Glomerular visceral epithelial cell (primary cell): ENCODE measurements at regions not wholly inside any gene's neighbourhood (a gene's known extent, or its start where the extent isn't known, plus 50 kb on each side); places are given as distances from the start of the nearest gene placed in this dataset.
A peak's percentile ranks its signal among the peaks of the same experiment; 100 is the strongest.

Source experiments
- DNase-seq: peaks from one replicate; pipeline ENCODE4 v3.0.0-alpha.2; 2016; ENCODE audit errors: extremely low spot score

DNA sequence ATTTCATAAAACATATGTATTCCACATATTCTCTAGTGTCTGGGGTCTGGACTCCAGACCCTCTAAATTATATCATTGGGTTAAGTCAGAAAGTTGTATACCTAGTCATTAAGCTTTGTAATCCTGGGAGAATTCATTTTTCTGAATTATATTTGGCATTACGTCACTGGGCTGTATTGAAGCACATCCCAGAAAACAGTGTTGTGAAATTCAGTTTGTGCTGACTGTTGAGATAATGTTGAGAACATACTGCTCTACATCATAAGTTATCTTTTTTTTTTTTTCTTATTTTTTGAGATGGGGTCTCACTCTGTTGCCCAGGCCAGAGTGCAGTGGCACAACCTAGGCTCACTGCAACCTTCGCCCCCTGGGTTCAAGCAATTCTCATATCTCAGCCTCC lies 153.1 kb upstream of the STT3B start:
- DNase-seq, result no peak

DNA sequence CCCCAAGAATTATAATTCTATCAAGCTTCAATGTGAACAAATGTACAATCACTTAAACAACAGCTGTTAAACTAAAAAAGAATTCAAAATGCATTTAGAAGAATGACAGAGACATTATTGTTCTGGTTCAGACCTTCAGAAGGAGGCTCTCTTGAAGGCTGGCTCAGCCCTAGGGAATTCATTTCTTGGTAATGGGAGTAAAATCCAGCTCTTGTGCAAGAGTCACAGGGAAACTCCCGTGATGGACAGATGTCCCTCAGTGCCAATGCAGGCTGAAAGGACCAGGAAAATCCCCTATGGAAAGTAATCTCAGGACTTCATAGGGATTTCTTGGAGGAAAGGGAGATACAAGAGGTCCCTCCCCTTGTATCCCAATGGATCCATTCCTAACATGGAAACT lies 149.9 kb upstream of the STT3B start:
- no peak for DNase-seq

DNA sequence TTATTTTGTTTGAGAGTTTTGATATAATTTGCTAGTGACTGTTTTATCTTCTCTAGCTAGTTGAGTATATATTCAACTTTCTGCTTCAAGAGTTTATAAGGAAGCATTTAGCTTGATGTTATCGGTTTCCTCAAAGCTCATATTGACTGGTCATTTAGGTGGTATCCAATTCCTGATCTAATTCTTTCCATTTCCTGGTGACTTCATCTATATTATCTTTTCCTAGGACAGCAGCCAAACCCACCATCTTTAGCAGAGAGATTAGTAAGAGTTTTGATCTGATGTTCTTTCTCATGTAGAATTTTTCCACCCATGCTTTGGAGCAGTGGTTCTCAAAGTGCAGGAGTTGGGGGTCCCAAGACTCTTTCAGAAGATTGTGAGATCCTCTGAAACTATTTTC lies 148.6 kb upstream of the STT3B start:
- no peak for DNase-seq

DNA sequence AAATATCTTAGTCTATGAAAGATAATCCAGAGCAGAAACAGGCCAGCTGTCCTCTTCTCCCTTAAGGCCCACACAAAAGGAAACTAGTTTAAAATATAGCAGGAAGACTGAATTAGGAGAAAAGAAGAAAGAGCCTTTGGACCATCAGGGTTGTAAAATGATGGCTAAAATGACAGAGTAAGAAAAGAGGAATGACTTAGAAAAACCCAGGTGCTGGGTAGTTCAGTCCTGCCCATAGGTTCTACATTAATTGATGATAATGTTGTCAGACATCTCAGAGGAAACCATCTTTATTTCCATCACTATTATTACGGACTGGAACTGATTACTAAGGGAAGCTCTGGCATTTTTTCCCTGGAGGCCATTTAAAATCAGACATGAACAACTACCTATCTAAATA lies 142.8 kb upstream of the STT3B start:
- DNase-seq, result no peak

DNA sequence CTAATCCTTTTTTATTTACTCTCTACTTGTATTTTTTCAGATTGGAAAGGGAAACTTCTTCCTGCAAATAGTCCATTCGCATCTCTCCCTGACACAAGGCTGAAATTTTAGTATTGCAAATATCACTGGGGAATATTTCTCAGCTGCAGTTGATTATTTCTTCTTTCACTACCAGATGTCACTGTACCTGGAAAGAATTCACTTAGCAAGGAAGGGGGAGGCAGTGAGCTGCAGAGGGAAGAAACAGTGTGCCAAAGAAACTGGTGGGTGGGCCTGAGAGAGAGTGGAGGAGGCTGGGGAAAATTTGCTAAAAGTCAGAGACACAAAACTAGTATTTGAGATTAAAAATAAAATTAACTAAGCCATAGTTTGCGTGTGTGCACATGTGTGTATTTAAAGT lies 142.3 kb upstream of the STT3B start:
- DNase-seq, result no peak

DNA sequence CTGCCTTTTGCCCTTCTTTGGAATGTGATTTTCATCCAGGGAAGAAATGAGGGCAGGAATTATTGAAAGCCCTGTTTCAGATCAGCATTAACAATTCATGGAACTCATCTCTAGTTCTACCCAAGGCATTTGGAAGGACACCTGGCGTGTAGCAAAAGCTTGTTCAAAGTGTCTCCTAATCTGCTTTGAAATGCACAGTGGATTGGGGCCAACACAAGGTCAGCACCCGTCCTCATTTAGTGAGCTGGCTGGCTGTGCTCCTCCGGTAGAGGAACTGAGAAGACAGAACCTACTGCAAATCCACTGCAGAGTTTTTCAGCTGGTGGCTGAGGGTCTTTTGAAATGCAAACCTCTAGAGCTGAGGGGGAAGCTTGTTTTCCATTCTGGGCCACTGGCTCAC lies 141.6 kb upstream of the STT3B start:
- no peak for DNase-seq

DNA sequence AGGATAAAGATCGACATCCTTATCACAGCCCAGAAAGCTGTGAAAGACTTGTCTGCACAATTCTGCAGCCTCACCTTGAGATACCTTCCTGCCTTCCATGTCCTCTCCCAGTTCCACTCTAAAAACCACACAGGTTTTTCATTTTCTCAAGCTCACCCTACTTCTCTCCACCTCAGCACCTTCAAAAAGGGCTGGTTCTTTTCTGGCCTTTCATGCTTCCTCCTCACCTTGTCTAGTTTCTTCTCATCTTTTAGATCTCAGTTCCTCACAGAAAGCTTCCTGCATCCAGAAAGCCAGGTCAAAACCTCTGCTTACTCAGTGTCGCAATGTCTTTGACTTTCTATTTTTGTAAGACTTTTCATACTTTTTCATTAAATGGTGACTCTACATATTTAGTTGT lies 140.2 kb upstream of the STT3B start:
- DNase-seq, result no peak

DNA sequence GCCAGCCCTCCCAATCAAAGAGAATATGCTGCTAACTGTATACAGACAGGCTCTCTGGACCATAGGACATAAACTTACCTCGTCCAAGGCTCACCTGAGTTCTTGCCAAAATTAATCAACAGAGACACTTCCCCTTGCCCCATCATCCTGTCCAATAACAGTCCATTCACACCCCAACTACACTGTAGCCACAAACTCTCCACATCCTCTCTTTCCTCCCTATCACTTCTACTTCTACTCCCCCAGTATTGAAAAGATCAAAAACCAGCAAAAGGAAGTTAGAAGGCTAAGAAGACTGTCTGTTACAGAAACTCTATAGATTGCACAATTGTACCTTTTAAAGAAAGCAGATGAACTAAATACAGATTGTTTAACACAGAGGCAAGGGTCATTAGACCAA lies 133.5 kb upstream of the STT3B start:
- no peak for DNase-seq

DNA sequence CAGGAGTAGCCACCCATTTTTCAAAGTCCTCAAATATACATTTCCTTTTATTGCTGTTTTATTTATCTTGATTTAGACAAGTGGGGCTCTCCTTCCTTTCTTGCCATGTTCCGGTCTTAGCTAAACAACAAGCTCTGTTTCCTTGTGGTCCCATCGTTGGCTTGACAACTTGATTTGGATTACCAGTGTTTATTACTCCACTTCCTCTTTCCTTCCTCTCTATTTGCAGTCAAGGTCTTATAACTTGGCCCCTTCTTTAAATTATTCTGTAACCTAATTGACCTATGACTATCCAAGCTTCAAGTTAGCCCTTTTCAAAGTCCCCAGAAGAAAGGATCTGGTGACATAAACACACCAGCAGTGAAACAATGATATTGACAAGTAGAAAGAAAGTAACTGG lies 130.6 kb upstream of the STT3B start:
- no peak for DNase-seq

DNA sequence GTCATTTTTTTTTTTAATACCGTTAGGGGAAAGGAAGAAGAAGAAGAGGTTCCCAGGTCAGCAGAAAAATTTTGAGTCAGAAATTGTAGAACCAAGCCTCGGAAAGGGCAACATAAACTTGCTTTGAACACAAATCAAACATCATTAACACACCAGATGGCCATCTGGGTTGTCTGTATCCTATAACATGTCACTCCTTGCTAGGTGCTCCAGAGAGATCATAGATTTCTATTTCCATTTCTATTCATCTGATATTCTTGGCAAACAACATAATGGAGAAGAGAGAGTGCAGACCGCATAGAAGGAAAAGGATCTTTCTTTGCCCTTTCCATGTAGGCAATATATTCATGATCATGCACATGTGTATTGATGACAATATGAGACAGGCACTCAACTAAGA lies 129.5 kb upstream of the STT3B start:
- no peak for DNase-seq

DNA sequence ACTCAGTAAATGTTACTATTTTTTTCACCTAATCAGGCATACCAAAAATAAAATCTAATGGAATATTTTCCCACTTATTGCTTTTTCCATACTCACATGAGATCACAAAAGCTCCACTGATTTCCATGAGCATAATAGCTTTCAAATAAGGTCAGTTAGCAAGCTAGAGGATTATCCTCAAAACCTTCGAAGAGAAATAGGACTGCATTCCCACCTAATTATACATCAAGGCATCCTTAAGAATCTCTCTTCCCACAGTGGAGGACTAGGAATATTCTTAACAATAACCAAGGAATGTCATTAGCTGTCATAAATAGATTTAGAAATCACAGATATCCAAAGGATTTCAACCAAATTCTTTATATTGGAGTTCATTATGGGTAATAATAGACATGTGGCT lies 127.9 kb upstream of the STT3B start:
- DNase-seq, result no peak

DNA sequence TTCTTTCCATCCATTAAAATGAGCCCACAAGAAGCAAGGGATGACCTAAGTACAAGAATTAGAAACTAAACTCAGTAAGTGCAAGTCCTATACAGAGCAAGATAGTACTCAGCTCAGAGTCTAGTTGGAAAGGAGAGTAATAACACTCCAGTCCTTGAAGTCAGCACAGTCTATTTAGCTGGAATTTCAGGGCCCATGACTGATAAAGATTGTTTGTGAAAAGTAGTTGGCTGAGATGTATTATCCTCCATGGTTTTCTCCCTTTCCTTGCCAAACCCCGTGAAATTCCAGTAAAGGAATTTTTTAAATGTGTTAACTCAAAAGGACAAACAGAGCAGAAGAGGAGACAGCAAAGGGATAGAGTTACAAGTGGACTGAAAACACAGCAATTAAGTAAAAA lies 127.2 kb upstream of the STT3B start:
- no peak for DNase-seq

DNA sequence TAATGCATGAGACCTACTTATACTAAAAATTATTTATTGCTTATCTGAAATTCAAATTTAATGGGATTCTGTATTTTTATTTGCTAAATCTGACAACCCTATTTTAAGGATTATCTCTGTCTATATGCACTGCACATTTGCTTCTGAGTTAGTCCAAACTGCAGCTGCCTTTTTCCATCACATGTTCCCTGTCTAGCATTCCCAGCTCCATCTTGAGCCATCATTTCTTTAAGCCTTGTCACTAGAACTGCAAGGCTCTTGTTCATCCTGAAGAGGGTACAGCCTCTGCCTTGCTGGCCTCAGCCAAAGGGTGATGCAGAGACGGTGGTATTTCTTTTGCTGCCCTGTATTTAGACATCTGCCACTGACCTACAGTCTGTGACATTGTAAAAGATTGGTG lies 125.8 kb upstream of the STT3B start:
- DNase-seq, result no peak

DNA sequence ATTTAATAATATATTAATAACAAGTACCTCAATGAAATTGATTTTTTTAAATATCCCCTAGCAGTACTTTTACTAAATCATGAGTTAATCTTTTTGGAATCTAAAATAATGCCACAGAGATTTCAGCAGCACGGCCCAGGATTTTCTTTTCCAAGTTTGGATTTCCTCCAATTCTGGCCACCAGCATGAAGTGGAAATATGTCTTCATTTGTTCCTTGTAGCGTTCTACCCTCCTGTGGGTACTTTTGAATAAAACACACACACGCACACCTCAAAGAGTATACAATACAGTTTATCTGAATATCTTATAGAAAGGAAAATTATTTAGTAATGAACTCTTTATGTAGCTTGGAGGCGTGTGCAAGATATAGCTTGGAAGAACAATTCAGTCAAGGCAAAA lies 125.1 kb upstream of the STT3B start:
- DNase-seq, result peak; percentile 6

DNA sequence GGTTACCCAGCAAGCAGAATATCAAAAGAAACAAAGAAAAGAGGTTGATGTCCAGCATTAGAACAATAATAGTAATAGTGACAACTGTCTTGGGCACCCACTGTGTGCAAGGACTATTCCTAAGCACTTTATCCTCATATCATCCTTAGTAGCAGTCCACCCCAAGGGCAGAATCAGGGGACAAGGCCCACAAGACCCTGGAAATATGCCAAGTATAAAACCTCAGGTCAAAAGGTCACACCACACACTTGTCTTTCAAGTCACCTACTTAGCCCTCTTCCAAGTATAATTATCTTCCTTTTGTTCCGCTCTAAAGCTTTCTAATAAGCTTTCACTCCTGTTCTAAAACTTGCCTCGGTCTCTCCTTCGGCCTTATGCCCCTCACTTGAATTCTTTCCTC lies 124.0 kb upstream of the STT3B start:
- peak; percentile 26 for DNase-seq

DNA sequence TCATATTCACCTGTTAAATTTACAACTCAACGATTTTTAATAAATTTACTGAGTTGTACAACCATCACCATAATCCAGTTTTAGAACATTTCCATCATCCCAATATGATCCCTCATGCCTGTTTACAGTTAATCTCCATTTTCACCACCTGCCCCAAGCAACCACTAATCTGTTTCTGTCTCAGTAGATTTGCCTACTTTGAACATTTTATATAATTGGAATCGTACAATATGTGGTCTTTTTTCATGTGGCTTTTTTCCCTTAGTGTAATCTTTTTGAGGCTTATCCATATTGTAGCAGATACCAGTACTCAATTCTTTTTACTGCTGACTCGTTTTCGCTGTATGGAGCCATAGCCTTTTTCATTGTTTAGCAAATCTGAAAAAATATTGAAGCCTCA lies 123.3 kb upstream of the STT3B start:
- DNase-seq, result no peak

DNA sequence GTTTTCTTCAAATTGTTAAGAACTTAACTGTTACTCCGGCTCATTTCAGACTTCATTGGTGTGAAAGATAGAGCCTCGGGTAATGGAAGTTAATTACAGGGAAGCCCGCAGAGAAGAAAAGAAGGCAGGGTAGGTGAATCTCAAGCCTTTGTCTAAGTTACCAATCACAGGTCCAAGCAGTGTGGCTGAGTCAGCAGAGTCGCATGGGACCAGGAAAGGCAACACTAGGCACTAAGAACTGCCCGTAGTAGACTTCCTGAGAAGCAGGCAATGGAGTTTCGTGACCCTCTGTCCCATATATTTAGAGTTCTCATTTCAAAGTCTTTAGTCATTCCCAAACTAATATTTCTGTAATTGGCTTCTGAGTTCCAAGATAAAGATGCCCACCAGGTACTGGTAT lies 122.9 kb upstream of the STT3B start:
- DNase-seq, result no peak

DNA sequence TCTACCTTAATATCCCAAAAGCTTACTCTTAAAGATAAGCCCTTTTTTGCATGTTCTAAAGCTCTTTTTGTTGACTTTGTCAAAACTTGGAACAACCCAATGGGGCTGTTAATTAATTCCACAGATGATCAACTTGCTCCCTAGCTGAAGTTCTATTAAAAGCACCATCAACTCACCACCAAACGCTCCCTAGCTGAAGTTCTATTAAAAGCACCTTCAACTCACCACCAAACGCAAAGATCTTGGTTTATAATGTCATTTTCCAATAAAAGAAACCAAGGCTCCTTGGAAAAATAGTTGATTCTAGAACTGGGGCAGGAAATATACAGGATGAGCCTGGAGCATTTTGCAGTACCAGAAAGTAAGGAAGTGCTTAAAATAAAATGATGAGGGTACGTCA lies 122.3 kb upstream of the STT3B start:
- no peak for DNase-seq

DNA sequence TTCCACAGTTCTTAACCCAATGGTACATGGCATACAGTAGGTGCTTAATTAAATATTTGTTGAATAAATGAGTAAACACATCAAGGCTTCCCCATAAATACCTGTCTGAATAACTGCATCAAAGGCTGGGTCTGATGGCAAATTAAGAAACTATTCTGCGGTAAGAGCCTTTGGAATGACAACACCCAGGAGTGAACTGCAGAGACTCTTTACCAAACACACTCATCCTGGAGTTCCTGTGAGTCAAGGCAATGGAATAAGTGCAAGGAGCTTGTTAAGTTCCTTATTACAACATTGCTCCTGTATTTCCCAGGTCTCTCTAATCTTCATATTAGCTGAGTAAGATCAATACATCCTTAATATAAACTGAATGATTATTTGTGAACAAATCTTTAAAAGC lies 119.9 kb upstream of the STT3B start:
- no peak for DNase-seq

DNA sequence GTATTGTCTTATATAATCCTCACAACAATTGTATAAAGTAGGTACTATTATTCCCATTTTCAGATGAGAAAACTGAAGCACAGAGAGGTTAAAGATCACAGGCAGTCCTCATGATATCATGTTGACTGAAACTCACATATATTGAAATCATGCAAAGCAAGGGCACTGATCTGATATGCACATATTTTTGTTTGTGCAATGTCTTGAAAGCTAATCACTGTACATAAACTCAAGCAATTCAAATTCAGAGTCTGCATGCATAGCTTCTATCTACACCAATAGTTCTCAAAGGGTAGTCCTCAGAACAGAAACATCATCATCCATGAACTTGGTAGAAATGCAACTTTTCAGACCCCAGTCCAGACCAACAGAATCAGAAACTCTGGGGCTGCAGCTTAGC lies 119.2 kb upstream of the STT3B start:
- no peak for DNase-seq

DNA sequence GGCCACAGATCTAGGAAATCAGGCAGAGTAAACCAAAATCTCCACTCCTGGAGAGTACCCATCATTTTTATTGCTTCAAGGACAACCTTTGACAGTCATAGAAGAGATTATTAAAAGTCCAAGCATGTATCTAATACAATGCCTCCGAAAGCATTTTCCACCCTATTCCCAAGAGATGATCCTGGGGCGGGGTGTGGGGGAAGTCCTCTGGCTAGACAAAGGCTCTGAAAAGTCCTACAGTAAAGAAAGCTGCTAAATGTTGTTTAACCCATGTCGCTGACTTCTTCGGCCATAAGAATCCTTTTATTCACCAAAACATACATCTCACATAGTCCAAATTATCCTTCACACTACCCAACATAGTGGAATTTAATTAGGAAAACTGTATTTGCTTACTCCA lies 115.7 kb upstream of the STT3B start:
- no peak for DNase-seq

DNA sequence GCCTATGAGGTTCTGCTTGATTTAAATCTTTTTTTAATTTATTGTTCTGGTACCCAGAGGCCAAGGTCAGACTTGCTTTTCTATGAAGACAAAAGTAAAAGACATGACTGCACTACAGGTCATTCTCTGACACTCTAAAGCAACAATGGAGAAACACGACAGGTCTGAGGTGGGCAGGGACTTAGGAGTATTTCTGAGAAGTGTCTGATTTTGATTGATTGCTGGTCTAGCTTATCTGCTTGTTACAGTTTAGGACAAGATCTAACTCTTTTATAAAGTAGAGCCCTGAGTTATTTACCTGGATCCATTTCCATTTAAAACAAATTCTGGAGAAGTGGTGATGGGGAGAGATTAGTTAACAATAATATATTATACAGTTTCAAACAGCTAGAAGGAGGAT lies 115.2 kb upstream of the STT3B start:
- DNase-seq, result no peak

DNA sequence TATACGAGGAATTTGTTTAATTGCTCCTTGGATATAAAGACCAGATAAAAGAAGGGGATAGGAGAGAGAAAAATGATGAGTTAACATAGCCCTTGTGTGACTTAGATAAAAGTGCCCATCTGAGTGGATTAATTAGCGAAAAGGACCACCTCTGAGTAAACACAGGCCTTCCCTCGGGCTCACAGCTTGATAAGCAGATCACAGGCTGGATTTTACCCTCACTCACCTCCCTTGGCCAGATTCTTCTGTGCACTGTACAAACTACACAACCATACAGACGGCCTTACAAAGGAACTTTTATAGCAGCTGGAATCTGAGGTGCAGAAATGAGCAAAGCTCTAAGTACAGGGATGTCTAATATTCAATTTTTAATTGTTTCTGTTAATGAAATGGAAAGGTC lies 112.4 kb upstream of the STT3B start:
- no peak for DNase-seq

DNA sequence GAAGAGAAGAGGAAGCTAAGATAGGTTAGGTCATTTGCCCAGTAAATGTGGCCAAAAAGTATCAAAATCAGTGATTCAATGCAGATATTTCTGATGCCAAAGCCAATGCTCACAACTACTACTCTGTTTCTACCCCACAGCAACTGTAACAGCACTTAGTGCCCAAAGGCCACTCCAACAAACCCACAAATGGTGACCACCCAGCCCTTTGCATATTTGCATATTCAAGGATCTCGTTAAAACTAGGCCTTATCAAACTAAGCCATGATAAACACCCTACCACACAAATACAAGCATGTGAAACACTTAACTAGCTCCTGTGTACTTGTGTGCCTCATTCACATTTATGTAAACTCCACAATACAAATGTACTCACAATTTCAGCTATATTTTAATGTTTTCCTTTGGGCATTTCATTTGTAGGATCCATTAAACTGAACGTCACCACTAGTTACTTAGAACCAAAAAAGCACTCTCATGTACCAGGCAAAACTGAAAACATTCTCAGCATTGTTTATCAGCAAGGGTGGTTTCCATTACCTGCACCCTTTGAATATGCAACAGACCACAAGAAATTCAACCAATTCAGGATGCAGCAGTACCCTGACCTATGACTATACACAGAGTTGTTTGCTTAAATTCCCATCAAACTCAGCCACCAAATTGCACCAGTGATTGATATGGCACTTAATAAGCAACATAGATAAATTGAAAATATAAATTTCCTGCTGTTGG lies 111.2 kb upstream of the STT3B start:
- DNase-seq, result no peak

DNA sequence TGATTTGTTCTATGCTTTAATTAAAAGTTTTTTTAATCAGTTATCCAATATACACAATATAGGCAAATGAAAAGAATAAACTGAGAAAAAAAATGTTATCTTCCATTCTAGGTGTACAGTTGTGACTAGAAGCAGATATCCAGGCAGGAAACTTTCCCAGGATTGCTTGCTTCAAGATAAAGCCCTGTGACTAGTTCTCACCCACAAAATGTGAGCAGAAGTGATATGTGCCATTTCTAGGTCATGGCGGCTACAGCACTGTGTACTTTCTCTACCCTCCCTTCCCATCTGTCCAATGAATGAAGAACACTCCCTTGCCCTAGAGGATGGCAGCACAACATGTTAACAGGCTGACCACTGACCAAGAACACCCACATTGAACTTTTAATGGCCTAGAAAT lies 110.5 kb upstream of the STT3B start:
- DNase-seq, result no peak
